ENCODE measurements at regions not wholly inside any gene's neighbourhood (a gene's known extent, or its start where the extent isn't known, plus 50 kb on each side); places are given as distances from the start of the nearest gene placed in this dataset.

DNA sequence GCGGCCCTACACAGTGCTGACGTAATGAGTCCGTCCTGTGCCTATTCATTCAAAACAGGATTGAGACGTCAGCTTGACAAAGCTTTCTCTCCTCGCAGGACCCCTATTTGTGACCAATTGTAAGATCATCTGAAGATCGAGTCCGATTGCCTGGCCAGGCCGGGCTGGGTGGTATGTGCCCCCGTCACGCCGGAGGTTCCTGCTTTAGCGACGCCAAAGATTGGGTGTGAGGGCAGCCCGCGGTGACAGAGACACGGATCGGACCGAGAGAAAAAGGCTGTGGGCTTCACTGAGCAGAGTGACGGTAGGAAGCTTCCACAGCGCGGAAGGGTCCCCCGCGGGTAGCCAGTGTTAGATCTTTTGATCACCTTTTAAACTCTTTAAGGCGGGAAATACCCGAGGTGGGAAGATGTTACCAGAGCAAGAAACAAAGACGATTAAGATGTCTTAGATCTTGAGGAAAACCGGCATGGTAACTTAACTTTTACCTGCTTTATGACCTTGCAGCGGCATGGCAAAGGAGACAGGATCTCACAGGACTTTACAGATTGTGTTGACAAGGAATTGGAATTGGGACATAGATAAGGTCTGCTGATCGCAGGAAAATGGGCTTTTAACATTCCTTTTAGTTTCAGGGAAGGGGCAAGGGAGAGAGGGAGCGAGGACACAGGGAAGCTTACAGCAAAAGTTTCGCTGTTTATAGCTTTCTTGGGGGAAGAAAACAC lies 220.0 kb downstream of the METTL4 start:
- TF ChIP-seq EZH2 (IDR thresholded peaks at IDR 0.05) = no peak
- no peak for TF ChIP-seq POLR2AphosphoS5 (IDR thresholded peaks at IDR 0.05; ENCODE audit: borderline replicate concordance, low read depth, low read length)
- no peak for TF ChIP-seq FOXP2 (optimal IDR thresholded peaks at IDR 0.05; ENCODE audit: control extremely low read depth, extremely low read length, insufficient read depth)
